Uterus (tissue), 2 donors: ENCODE measurements at regions not wholly inside any gene's neighbourhood (a gene's known extent, or its start where the extent isn't known, plus 50 kb on each side); places are given as distances from the start of the nearest gene placed in this dataset.

ENCODE experiments used
- CTCF ChIP-seq, 4 experiments: fragments of 200-600 bp in 2 of 4; fragments of 450-650 bp in 2 of 4; sonication (generic) in 2 of 4; IDR thresholded peaks; one replicate each; pipeline ENCODE4 v1.5.1; 2016 to 2019; ENCODE audit warnings: antibody characterized with exemption in 4 of 4, mild to moderate bottlenecking in 2 of 4, moderate library complexity in 1 of 4
- POLR2A ChIP-seq, 2 donors: fragments of 450-650 bp; IDR thresholded peaks; one replicate each; pipeline ENCODE4 v1.6.1; 2016; ENCODE audit warnings: antibody characterized with exemption in 2 of 2, mild to moderate bottlenecking in 1 of 2, moderate library complexity in 1 of 2

GRCh38 chr5:38077652-38078051 is 180.7 kb upstream of the EGFLAM start:
- TF ChIP-seq POLR2A (IDR thresholded peaks at IDR 0.05), result no peak
- no peak for TF ChIP-seq CTCF (IDR thresholded peaks at IDR 0.05)
